NOMO-1 treated with dmso at 0.1 percent for 144 hours (cell line): ENCODE measurements at regions not wholly inside any gene's neighbourhood (a gene's known extent, or its start where the extent isn't known, plus 50 kb on each side); places are given as distances from the start of the nearest gene placed in this dataset.
"Not testable (repeated sequence)": the region's sequence is repeated elsewhere in the genome, so short reads cannot be mapped to it uniquely, and the experiment has no call there.

Source experiments
- DNase-seq: peaks from one replicate; lab custom pipeline; 2025; ENCODE audit not compliant: unreplicated experiment; lab: John Stamatoyannopoulos, UW

- no peak for DNase-seq
These were observed 437.2 kb upstream of the SLC35B3 start for GRCh38 chr6:8872589-8872988.

GRCh38 chr6:8865451-8865850 is 430.1 kb upstream of the SLC35B3 start:
- no peak for DNase-seq

- DNase-seq = no peak
These were observed 425.3 kb upstream of the SLC35B3 start for GRCh38 chr6:8860671-8861070.

- no peak for DNase-seq
These were observed 424.2 kb upstream of the SLC35B3 start for GRCh38 chr6:8859501-8859900.

- no peak for DNase-seq
These were observed 423.5 kb upstream of the SLC35B3 start for GRCh38 chr6:8858854-8859331.

GRCh38 chr6:8857160-8857559 is 421.8 kb upstream of the SLC35B3 start:
- DNase-seq = no peak

GRCh38 chr6:8855411-8855810 is 420.1 kb upstream of the SLC35B3 start:
- peak; percentile 43 for DNase-seq

GRCh38 chr6:8852332-8852731 is 417.0 kb upstream of the SLC35B3 start:
- DNase-seq = no peak

- not testable (repeated sequence) for DNase-seq
These were observed 411.3 kb upstream of the SLC35B3 start for GRCh38 chr6:8846680-8847079.

- no peak for DNase-seq
These were observed 410.3 kb upstream of the SLC35B3 start for GRCh38 chr6:8845690-8846089.

GRCh38 chr6:8844968-8845367 is 409.6 kb upstream of the SLC35B3 start:
- DNase-seq = no peak

- no peak for DNase-seq
These were observed 404.3 kb upstream of the SLC35B3 start for GRCh38 chr6:8839626-8840025.

GRCh38 chr6:8837343-8837742 is 402.0 kb upstream of the SLC35B3 start:
- no peak for DNase-seq

GRCh38 chr6:8832695-8833094 is 397.4 kb upstream of the SLC35B3 start:
- not testable (repeated sequence) for DNase-seq

- peak; percentile 48 for DNase-seq
These were observed 396.2 kb upstream of the SLC35B3 start for GRCh38 chr6:8831366-8832152.

GRCh38 chr6:8830794-8831193 is 395.4 kb upstream of the SLC35B3 start:
- DNase-seq = no peak

- no peak for DNase-seq
These were observed 394.5 kb upstream of the SLC35B3 start for GRCh38 chr6:8829796-8830195.

GRCh38 chr6:8829296-8829695 is 394.0 kb upstream of the SLC35B3 start:
- DNase-seq = no peak

- DNase-seq = no peak
These were observed 393.0 kb upstream of the SLC35B3 start for GRCh38 chr6:8828376-8828775.

- DNase-seq = no peak
These were observed 390.4 kb upstream of the SLC35B3 start for GRCh38 chr6:8825726-8826125.

GRCh38 chr6:8821981-8822381 is 386.6 kb upstream of the SLC35B3 start:
- no peak for DNase-seq

- no peak for DNase-seq
These were observed 385.0 kb upstream of the SLC35B3 start for GRCh38 chr6:8820313-8820712.

GRCh38 chr6:8819446-8819845 is 384.1 kb upstream of the SLC35B3 start:
- DNase-seq = no peak
